GM12878 (cell line): ENCODE measurements at regions not wholly inside any gene's neighbourhood (a gene's known extent, or its start where the extent isn't known, plus 50 kb on each side); places are given as distances from the start of the nearest gene placed in this dataset.

Experiments
- ATAC-seq: fragments of 200-7000 bp; cut with Tn5 transposase; 3 replicates; pipeline ENCODE4 v1.9.1; 2020; ENCODE audit warnings: mild to moderate bottlenecking, moderate library complexity
- BruUV-seq: library from RNA; stranded (reverse); fragments of 400-500 nt; replicated peaks from 2 replicates; lab custom pipeline; 2021; lab: Mats Ljungman, UMichigan
- CTCF ChIA-PET: fragments of 300-600 bp; sonication (Branson Sonifier 250); formaldehyde crosslinking; extraction: SDS; loops from one replicate; lab custom pipeline; 2021; ENCODE audit warnings: inconsistent platforms; lab: Yijun Ruan, JAX
- POLR2A ChIA-PET: fragments of 350-600 bp; formaldehyde crosslinking; extraction: SDS; loops from one replicate; lab custom pipeline; 2021; ENCODE audit warnings: inconsistent platforms; lab: Charles Lee
- RAD21 ChIA-PET: fragments of 300-600 bp; sonication (Branson Sonifier 250); formaldehyde crosslinking; loops from one replicate; lab custom pipeline; 2023; ENCODE audit warnings: antibody characterized with exemption; ENCODE audit not compliant: unreplicated experiment; lab: Charles Lee
- SMC1A ChIA-PET: fragments of 300-600 bp; sonication (Branson Sonifier 250); formaldehyde crosslinking; loops from one replicate; lab custom pipeline; 2023; ENCODE audit not compliant: unreplicated experiment, uncharacterized antibody; lab: Charles Lee
- DNase-seq: peaks from one replicate; pipeline ENCODE4 v3.0.0-alpha.2; 2011; ENCODE audit warnings: low read depth, low spot score
- FAIRE-seq: peaks from 3 replicates; lab custom pipeline; 2011; peaks lifted over from hg19 to GRCh38; lab: Jason Lieb, UNC
- H2AFZ ChIP-seq: 2 replicates; pipeline ENCODE4 v1.6.0; 2011; ENCODE audit warnings: low read depth, low read length, control low read depth; ENCODE audit not compliant: control insufficient read depth
- H3K27ac ChIP-seq: 2 replicates; pipeline ENCODE4 v1.5.1; 2011; ENCODE audit warnings: control low read depth; ENCODE audit not compliant: control insufficient read depth, insufficient read depth
- H3K27me3 ChIP-seq, 2 experiments: replicated peaks in 1 of 2; 2 replicates each; pipeline versions ENCODE4 v1.6.0 to v1.6.1; 2011; ENCODE audit warnings: low read length in 1 of 2; ENCODE audit not compliant: control insufficient read depth in 2 of 2, insufficient read depth in 2 of 2
- H3K36me3 ChIP-seq, 2 experiments: 2 replicates each; pipeline ENCODE4 v1.5.1; 2011; ENCODE audit warnings: low read length in 1 of 2; ENCODE audit not compliant: control insufficient read depth in 2 of 2, insufficient read depth in 2 of 2
- H3K4me1 ChIP-seq: 2 replicates; pipeline ENCODE4 v1.6.1; 2011; ENCODE audit warnings: mild to moderate bottlenecking, low read length, moderate library complexity, mixed read lengths; ENCODE audit not compliant: control insufficient read depth, insufficient read depth
- H3K4me2 ChIP-seq: 2 replicates; pipeline ENCODE4 v1.6.0; 2011; ENCODE audit warnings: control low read depth; ENCODE audit not compliant: control insufficient read depth, insufficient read depth
- H3K4me3 ChIP-seq: fragments of 200-600 bp; sonication (generic); 2 replicates; pipeline ENCODE4 v1.5.1; 2016
- H3K79me2 ChIP-seq: 2 replicates; pipeline ENCODE4 v1.6.0; 2011; ENCODE audit warnings: low read length; ENCODE audit not compliant: control insufficient read depth, insufficient read depth
- H3K9ac ChIP-seq: 2 replicates; pipeline ENCODE4 v1.8.0; 2011; ENCODE audit warnings: low read length, control low read depth, mixed read lengths; ENCODE audit not compliant: control insufficient read depth, insufficient read depth
- H3K9me3 ChIP-seq: replicated peaks from 3 replicates; pipeline ENCODE4 v1.5.1; 2011; ENCODE audit warnings: mild to moderate bottlenecking, low read length; ENCODE audit not compliant: control insufficient read depth, insufficient read depth
- H4K20me1 ChIP-seq: 2 replicates; pipeline ENCODE4 v1.6.0; 2011; ENCODE audit not compliant: control insufficient read depth, insufficient read depth
- ATF2 ChIP-seq: IDR thresholded peaks from 2 replicates; pipeline ENCODE4 v1.6.1; 2012; ENCODE audit warnings: low read length, inconsistent platforms
- BCL3 ChIP-seq: IDR thresholded peaks from 2 replicates; pipeline ENCODE4 v1.6.1; 2011; ENCODE audit warnings: borderline replicate concordance, low read depth, mild to moderate bottlenecking, moderate library complexity, low read length; ENCODE audit not compliant: insufficient read depth, poor library complexity, severe bottlenecking
- HDGF ChIP-seq: fragments of 450-650 bp; IDR thresholded peaks from 2 replicates; pipeline ENCODE4 v1.6.1; 2016; ENCODE audit warnings: antibody characterized with exemption
- IRF3 ChIP-seq: fragments of 450-650 bp; IDR thresholded peaks from 2 replicates; pipeline ENCODE4 v1.6.1; 2014; ENCODE audit warnings: mild to moderate bottlenecking
- RBBP5 ChIP-seq: fragments of 200-600 bp; sonication (generic); conservative IDR thresholded peaks from 2 replicates; pipeline ENCODE4 v1.6.1; 2016
- SRF ChIP-seq, 2 experiments: IDR thresholded peaks; 2 replicates each; pipeline ENCODE4 v1.6.1; 2011; ENCODE audit warnings: low read depth in 2 of 2, low read length in 2 of 2, mild to moderate bottlenecking in 1 of 2, moderate library complexity in 1 of 2
- SUPT20H ChIP-seq: IDR thresholded peaks from 2 replicates; pipeline ENCODE4 v1.6.1; 2011; ENCODE audit warnings: low read depth, mild to moderate bottlenecking, low read length, moderate library complexity, borderline replicate concordance; ENCODE audit not compliant: control insufficient read depth
- WGBS: methylation state at CpG from one replicate; pipeline ENCODE4 v1.1.6; 2016; ENCODE audit warnings: low lambda C conversion rate; ENCODE audit not compliant: insufficient replicate concordance, insufficient coverage; ENCODE audit errors: missing lambda C conversion rate; 5-methylcytosine and 5-hydroxymethylcytosine counted together
- in situ Hi-C: fragments of 300-500 bp; cut with MboI; formaldehyde crosslinking; loops from 9 replicates; pipeline ENCODE4 v1.14.3; 2018; ENCODE audit warnings: mixed read lengths
- intact Hi-C: fragments of 100-400 bp; cut with micrococcal nuclease; formaldehyde crosslinking; loops from one replicate; pipeline ENCODE4 v1.14.2; 2022; ENCODE audit not compliant: unreplicated experiment

- no peak for TF ChIP-seq ATF2
- TF ChIP-seq, all 136 proteins: peak for 0
Measured at GRCh38 chr5:104757915-104758314, 1195.3 kb upstream of the NUDT12 start (continued).

GRCh38 chr5:104755806-104756205, 1193.2 kb upstream of the NUDT12 start:
- H3K36me3 ChIP-seq = no peaks in the 10 kb centered on the region
- no peak overlapping the region for H3K4me2 ChIP-seq
- DNase-seq (no peak), FAIRE-seq (no peak)
- intact Hi-C loops = no loop called here
- ChIA-PET SMC1A (no interaction called here), CTCF (no interaction called here)
- H2AFZ ChIP-seq = no peak overlapping the region
- no peak overlapping the region for H3K27ac ChIP-seq
- H3K9ac ChIP-seq = no peak overlapping the region
- H3K79me2 ChIP-seq = no peaks in the 10 kb centered on the region
- no peaks in the 10 kb centered on the region for H3K9me3 ChIP-seq
- H3K4me3 ChIP-seq = no peak overlapping the region
- BruUV-seq = no TSS peak
- no peak for TF ChIP-seq SUPT20H
- no peak for TF ChIP-seq RBBP5
- TF ChIP-seq SRF (IDR thresholded peaks at IDR 0.05; ENCODE audit: low read depth in 2 of 2, low read length in 2 of 2) = no peak
- TF ChIP-seq BCL3 = no peak
- no peak for TF ChIP-seq HDGF
- no peak for TF ChIP-seq IRF3
- TF ChIP-seq, all 136 proteins: peak for 0
- in situ Hi-C loops = no loop called here
- no peak for ATAC-seq
- H3K27me3 ChIP-seq = no peaks in the 10 kb centered on the region
- POLR2A ChIA-PET = no interaction called here
- no peaks in the 10 kb centered on the region for H3K4me1 ChIP-seq
- RAD21 ChIA-PET = no interaction called here
- H4K20me1 ChIP-seq = no peaks in the 10 kb centered on the region
- WGBS = 0% methylated on average over 2 of the region's 2 CpGs
